GM18873 (cell line): ENCODE measurements at regions not wholly inside any gene's neighbourhood (a gene's known extent, or its start where the extent isn't known, plus 50 kb on each side); places are given as distances from the start of the nearest gene placed in this dataset.

Source experiments
- ATAC-seq: cut with Tn5 transposase; IDR thresholded peaks from one replicate; pipeline ENCODE4 v1.9.1; 2021; ENCODE audit warnings: mild to moderate bottlenecking, moderate library complexity, moderate number of reproducible peaks; ENCODE audit not compliant: unreplicated experiment, low FRiP score

- no peak for ATAC-seq
These were observed 837.1 kb upstream of the ZNF608 start for GRCh38 chr5:125583321-125584139.

GRCh38 chr5:125584140-125584520 lies 837.7 kb upstream of the ZNF608 start:
- ATAC-seq, result no peak

- no peak for ATAC-seq
These were observed 835.6 kb upstream of the GRAMD2B start for GRCh38 chr5:125587631-125588030.

- ATAC-seq, result no peak
These were observed 830.4 kb upstream of the GRAMD2B start for GRCh38 chr5:125592856-125593255.

- ATAC-seq, result no peak
These were observed 828.1 kb upstream of the GRAMD2B start for GRCh38 chr5:125595095-125595494.

- no peak for ATAC-seq
These were observed 827.4 kb upstream of the GRAMD2B start for GRCh38 chr5:125595845-125596244.

GRCh38 chr5:125597338-125597737 lies 825.9 kb upstream of the GRAMD2B start:
- ATAC-seq, result no peak

- no peak for ATAC-seq
These were observed 822.6 kb upstream of the GRAMD2B start for GRCh38 chr5:125600559-125600958.

GRCh38 chr5:125602184-125602583 lies 821.0 kb upstream of the GRAMD2B start:
- no peak for ATAC-seq

- no peak for ATAC-seq
These were observed 819.9 kb upstream of the GRAMD2B start for GRCh38 chr5:125603321-125603720.

GRCh38 chr5:125604104-125604503 lies 819.1 kb upstream of the GRAMD2B start:
- ATAC-seq, result no peak

GRCh38 chr5:125607018-125607417 lies 816.2 kb upstream of the GRAMD2B start:
- no peak for ATAC-seq

GRCh38 chr5:125609011-125609410 lies 814.2 kb upstream of the GRAMD2B start:
- no peak for ATAC-seq

- no peak for ATAC-seq
These were observed 812.3 kb upstream of the GRAMD2B start for GRCh38 chr5:125610892-125611291.

- no peak for ATAC-seq
These were observed 811.7 kb upstream of the GRAMD2B start for GRCh38 chr5:125611541-125611940.

- ATAC-seq, result no peak
These were observed 811.0 kb upstream of the GRAMD2B start for GRCh38 chr5:125612181-125612721.

- ATAC-seq, result no peak
These were observed 810.4 kb upstream of the GRAMD2B start for GRCh38 chr5:125612776-125613175.

- ATAC-seq, result no peak
These were observed 793.0 kb upstream of the GRAMD2B start for GRCh38 chr5:125630237-125630636.

GRCh38 chr5:125633523-125633922 lies 789.7 kb upstream of the GRAMD2B start:
- ATAC-seq, result no peak

- no peak for ATAC-seq
These were observed 788.9 kb upstream of the GRAMD2B start for GRCh38 chr5:125634216-125634835.

GRCh38 chr5:125639858-125640257 lies 783.4 kb upstream of the GRAMD2B start:
- no peak for ATAC-seq

GRCh38 chr5:125652761-125653160 lies 770.4 kb upstream of the GRAMD2B start:
- no peak for ATAC-seq
